ENCODE measurements at regions not wholly inside any gene's neighbourhood (a gene's known extent, or its start where the extent isn't known, plus 50 kb on each side); places are given as distances from the start of the nearest gene placed in this dataset.

- no peak overlapping the region for H2BK20ac ChIP-seq (ENCODE audit: low read depth, low read length)
- H3K36me3 ChIP-seq (ENCODE audit: control insufficient read depth, insufficient read depth, low read length): no peaks in the 10 kb centered on the region
- H3K9me3 ChIP-seq (ENCODE audit: control insufficient read depth, insufficient read depth, low read length): no peaks in the 10 kb centered on the region
- no peak overlapping the region for H3K14ac ChIP-seq (replicated peaks; ENCODE audit: low read depth, low read length)
- H4K20me1 ChIP-seq (ENCODE audit: insufficient read depth, low read length): no peaks in the 10 kb centered on the region
- H2AK9ac ChIP-seq (replicated peaks; ENCODE audit: low read depth, low read length, poor library complexity): no peak overlapping the region
- H4K8ac ChIP-seq (ENCODE audit: low read depth in 2 of 2, low read length in 2 of 2): no peak overlapping the region
- ChIA-PET CTCF (no interaction called here), POLR2A (ENCODE audit: unreplicated experiment) (no interaction called here)
- H3K27ac ChIP-seq (ENCODE audit: insufficient read depth, low read length): no peak overlapping the region
- H3K23ac ChIP-seq (ENCODE audit: low read depth, low read length): no peak overlapping the region
- H3K56ac ChIP-seq (ENCODE audit: extremely low read depth, insufficient read depth, low read length): no peak overlapping the region
- no peak for ATAC-seq (ENCODE audit: low read depth)
- no peak overlapping the region for H3K4me2 ChIP-seq (ENCODE audit: low read depth, low read length)
- H3K27me3 ChIP-seq (ENCODE audit: control insufficient read depth, insufficient read depth, low read length): peaks cover 10% of the 10 kb centered on the region
- no peak overlapping the region for H4K91ac ChIP-seq (ENCODE audit: insufficient read depth, low read depth, low read length)
- WGBS, 2 experiments (ENCODE audit: extremely low coverage in 2 of 2, insufficient read length in 1 of 2): 59% methylated on average over 6 of the region's 17 CpGs; no CpG with 5 or more reads in 1 of the 2 experiments
- intact Hi-C loops (cut with micrococcal nuclease): no loop called here
- in situ Hi-C loops (cut with MboI; ENCODE audit: low sequenced_read_pairs): no loop called here
- peak overlapping the region; percentile 32 for H2AFZ ChIP-seq (replicated peaks; ENCODE audit: low read length, poor library complexity)
- no peak overlapping the region for H3K4ac ChIP-seq (ENCODE audit: low read depth, low read length)
- no peak overlapping the region for H2AK5ac ChIP-seq (ENCODE audit: low read depth, low read length)
- H3K79me1 ChIP-seq (ENCODE audit: low read depth in 1 of 2, low read length in 2 of 2): no peaks in the 10 kb centered on the region
- no TSS peak for BruUV-seq (replicated peaks)
- no peak overlapping the region for H3K18ac ChIP-seq (ENCODE audit: low read depth, low read length)
- H3K9me1 ChIP-seq (ENCODE audit: insufficient read depth, low read length): no peaks in the 10 kb centered on the region
- no peaks in the 10 kb centered on the region; the same call in 1 of the 2 replicates for H3K4me1 ChIP-seq (ENCODE audit: control insufficient read depth, insufficient read depth, low read length)
- DNase-seq: no peak
- dilution Hi-C loops (cut with HindIII; ENCODE audit: low sequenced_read_pairs, unreplicated experiment): no loop called here
- no peak overlapping the region for H4K5ac ChIP-seq (ENCODE audit: low read depth, low read length)
- H2BK120ac ChIP-seq (ENCODE audit: low read depth, low read length): no peak overlapping the region
- H2BK5ac ChIP-seq (ENCODE audit: low read depth, low read length, poor library complexity, severe bottlenecking): no peak overlapping the region
- H3K4me3 ChIP-seq (ENCODE audit: insufficient read depth, low read depth, low read length): no peak overlapping the region
- H2BK15ac ChIP-seq (ENCODE audit: low read depth, low read length): no peak overlapping the region
- no peak overlapping the region for H3K9ac ChIP-seq (ENCODE audit: low read depth, low read length)
- TF ChIP-seq USF2 (IDR thresholded peaks at IDR 0.05; ENCODE audit: low read depth, low read length): no peak
- no peak for TF ChIP-seq CEBPB (IDR thresholded peaks at IDR 0.05; ENCODE audit: low read depth, low read length)
- TF ChIP-seq MAZ (IDR thresholded peaks at IDR 0.05; ENCODE audit: borderline replicate concordance, low read depth, low read length): no peak
- no peak for TF ChIP-seq MAFK (IDR thresholded peaks at IDR 0.05; ENCODE audit: low read depth, low read length)
- no peak for TF ChIP-seq BHLHE40 (IDR thresholded peaks at IDR 0.05; ENCODE audit: low read depth, low read length)
- TF ChIP-seq MXI1 (IDR thresholded peaks at IDR 0.05; ENCODE audit: borderline replicate concordance, low read depth, low read length): no peak
- no peak for TF ChIP-seq CTCF (conservative IDR thresholded peaks at IDR 0.05; ENCODE audit: low read depth, low read length)
- TF ChIP-seq POLR2A (IDR thresholded peaks at IDR 0.05; ENCODE audit: low read depth, low read length): no peak
- no peak for TF ChIP-seq RAD21 (IDR thresholded peaks at IDR 0.05; ENCODE audit: low read length)
- TF ChIP-seq SMC3 (IDR thresholded peaks at IDR 0.05; ENCODE audit: low read depth, low read length): no peak
- no peak for TF ChIP-seq FOS (IDR thresholded peaks at IDR 0.05; ENCODE audit: low read depth, low read length)
- no peak for TF ChIP-seq RFX5 (IDR thresholded peaks at IDR 0.05; ENCODE audit: low read depth, low read length)
- TF ChIP-seq RCOR1 (IDR thresholded peaks at IDR 0.05; ENCODE audit: insufficient replicate concordance, low read length): no peak
- no peak for TF ChIP-seq ELK1 (IDR thresholded peaks at IDR 0.05; ENCODE audit: borderline replicate concordance, low read depth, low read length)
- TF ChIP-seq NFE2L2 (IDR thresholded peaks at IDR 0.05; ENCODE audit: low read depth, low read length): no peak
Observed at GRCh38 chr3:13193320-13194284, 120.4 kb upstream of the IQSEC1 start.
